Pancreas (tissue), 10 donors: ENCODE measurements at regions not wholly inside any gene's neighbourhood (a gene's known extent, or its start where the extent isn't known, plus 50 kb on each side); places are given as distances from the start of the nearest gene placed in this dataset.

Experiments used
- ATAC-seq, 4 donors: fragments of 200-7000 bp; cut with Tn5 transposase; one replicate each; pipeline versions ENCODE4 v1.8.0 to v1.9.1; 2020; ENCODE audit warnings: mild to moderate bottlenecking in 4 of 4, moderate library complexity in 4 of 4
- DNase-seq, 6 donors: peaks; one replicate each; pipeline ENCODE4 v3.0.0-alpha.2; 2020
- FAIRE-seq: peaks from 2 replicates; lab custom pipeline; 2012; peaks lifted over from hg19 to GRCh38; lab: Jason Lieb, UNC
- H3K27ac ChIP-seq, 4 donors: fragments of 200-600 bp; sonication (generic); 1 replicate in 3 of 4; 2 replicates in 1 of 4; pipeline versions ENCODE4 v1.5.0 to v1.8.0; 2020
- H3K27me3 ChIP-seq, 4 donors: fragments of 200-600 bp; one replicate each; pipeline ENCODE4 v1.8.0; 2021
- H3K36me3 ChIP-seq, 3 donors: fragments of 200-600 bp; sonication (generic) in 1 of 3; one replicate each; pipeline versions ENCODE4 v1.5.0 to v1.8.0; 2020 to 2021
- H3K4me1 ChIP-seq, 3 donors: fragments of 200-600 bp; one replicate each; pipeline ENCODE4 v1.8.0; 2021
- H3K4me3 ChIP-seq, 4 donors: fragments of 200-600 bp; sonication (generic) in 2 of 4; one replicate each; pipeline versions ENCODE4 v1.5.0 to v1.8.0; 2020 to 2021
- H3K9me3 ChIP-seq, 4 donors: fragments of 200-600 bp; one replicate each; pipeline ENCODE4 v1.8.0; 2021
- WGBS, 2 donors: extraction: QIAGEN DNeasy Blood & Tissue Kit; methylation state at CpG; one replicate each; pipeline ENCODE4 v1.1.7; 2013; 5-methylcytosine and 5-hydroxymethylcytosine counted together
- intact Hi-C, 3 donors: fragments of 100-400 bp; cut with DNase I; formaldehyde crosslinking; loops; one replicate each; pipeline versions ENCODE4 v1.11.1 to v1.14.2; 2022
- TF ChIP-seq, protein P1 (sequence below), 4 donors: fragments of 200-600 bp; sonication (generic) in 3 of 4; IDR thresholded peaks; one replicate each; pipeline versions ENCODE4 v1.5.0 to v1.8.0; 2021; ENCODE audit warnings: antibody characterized with exemption in 4 of 4
- donor health status: healthy with polysubstance abuse.
- donor health status: DM: no; HTN: no; CAD: no; lungs with moderate emphysema.
- donor health status: DM: no; HTN: no; CAD: no.
- donor health status: control.
- donor health status: control.
- donor health status: Bipolar disorder and iron deficiency.
- donor health status: DM: yes; HTN: yes; CAD: no.
- donor health status: DM: no; HTN: no; CAD: no.
- donor health status: DM: no; HTN: no; CAD: no.
- donor health status: DM: yes; HTN: yes; CAD: no.

DNA sequence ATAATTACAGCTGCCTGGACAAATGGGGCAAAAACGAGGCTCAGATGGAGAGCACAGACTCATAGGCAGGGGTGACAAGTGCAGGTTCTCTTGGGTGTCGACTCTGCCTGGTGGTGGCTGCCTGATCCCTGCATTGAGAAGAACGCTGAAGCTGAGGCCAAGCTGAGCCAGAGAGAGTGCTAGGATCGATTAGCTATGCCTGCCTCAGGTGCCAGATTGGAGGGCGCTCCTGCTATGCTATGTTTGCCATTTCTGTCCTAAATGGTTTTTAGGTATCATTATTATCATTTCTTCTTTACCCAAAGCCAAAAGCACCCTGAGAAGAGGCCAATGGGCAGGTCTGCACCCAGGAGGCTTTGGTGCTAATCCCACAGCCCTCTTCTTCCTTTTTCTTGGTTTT lies 53.9 kb upstream of the SLC6A11 start:
- Histone ChIP-seq H3K4me1 (no peaks in the 10 kb centered on the region), H3K27ac (no peak overlapping the region), H3K27me3 (no peaks in the 10 kb centered on the region), H3K4me3 (no peak overlapping the region), H3K9me3 (no peaks in the 10 kb centered on the region), H3K36me3 (no peaks in the 10 kb centered on the region)
- intact Hi-C loops, result loop anchor here in 2 of 3 donors (5.0 to 10.0 kb wide), 3 partner anchors 115 to 295 kb away; no protein-coding TSS in a partner anchor
- FAIRE-seq (no peak), DNase-seq (no peak), ATAC-seq (no peak)
- WGBS, 2 donors, result 20 to 33% methylated on average over 5 of the region's 5 CpGs
- TF ChIP-seq, protein P1, sequence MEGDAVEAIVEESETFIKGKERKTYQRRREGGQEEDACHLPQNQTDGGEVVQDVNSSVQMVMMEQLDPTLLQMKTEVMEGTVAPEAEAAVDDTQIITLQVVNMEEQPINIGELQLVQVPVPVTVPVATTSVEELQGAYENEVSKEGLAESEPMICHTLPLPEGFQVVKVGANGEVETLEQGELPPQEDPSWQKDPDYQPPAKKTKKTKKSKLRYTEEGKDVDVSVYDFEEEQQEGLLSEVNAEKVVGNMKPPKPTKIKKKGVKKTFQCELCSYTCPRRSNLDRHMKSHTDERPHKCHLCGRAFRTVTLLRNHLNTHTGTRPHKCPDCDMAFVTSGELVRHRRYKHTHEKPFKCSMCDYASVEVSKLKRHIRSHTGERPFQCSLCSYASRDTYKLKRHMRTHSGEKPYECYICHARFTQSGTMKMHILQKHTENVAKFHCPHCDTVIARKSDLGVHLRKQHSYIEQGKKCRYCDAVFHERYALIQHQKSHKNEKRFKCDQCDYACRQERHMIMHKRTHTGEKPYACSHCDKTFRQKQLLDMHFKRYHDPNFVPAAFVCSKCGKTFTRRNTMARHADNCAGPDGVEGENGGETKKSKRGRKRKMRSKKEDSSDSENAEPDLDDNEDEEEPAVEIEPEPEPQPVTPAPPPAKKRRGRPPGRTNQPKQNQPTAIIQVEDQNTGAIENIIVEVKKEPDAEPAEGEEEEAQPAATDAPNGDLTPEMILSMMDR (IDR thresholded peaks at IDR 0.05), result no peak

DNA sequence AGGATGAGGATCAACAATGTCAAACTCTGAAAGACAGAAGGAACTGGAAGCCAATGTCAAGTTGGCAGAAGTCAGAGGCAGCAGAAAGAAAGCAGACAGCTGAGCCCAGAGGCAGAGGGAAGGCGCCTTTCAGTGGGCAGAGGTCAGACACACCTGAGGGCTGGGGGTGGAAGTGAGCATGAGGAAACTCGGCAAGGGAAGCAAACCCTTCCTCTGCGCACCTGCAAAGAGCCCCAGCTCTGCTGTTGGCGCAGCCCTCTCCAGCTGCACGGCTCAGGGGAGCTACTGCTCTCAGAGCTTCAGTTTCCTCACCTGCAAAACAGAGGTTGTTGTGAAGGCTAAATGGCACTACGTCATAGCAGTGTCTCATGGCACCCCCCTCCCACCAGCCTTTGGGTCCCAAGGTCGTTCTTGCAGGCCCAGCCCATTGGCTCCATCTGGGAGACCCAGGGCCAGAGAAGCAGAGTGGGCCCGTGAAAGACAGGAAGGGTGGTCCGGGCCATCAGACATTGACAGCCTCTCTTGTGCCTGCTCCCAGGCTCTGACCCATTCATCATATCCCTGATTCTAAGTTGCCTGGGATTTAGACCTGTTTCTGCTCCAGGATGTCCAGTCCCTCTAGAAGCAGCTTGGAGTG lies 53.3 kb upstream of the SLC6A11 start:
- Histone ChIP-seq H3K27ac (no peak overlapping the region), H3K9me3 (no peaks in the 10 kb centered on the region), H3K27me3 (no peaks in the 10 kb centered on the region), H3K4me1 (no peaks in the 10 kb centered on the region), H3K4me3 (no peak overlapping the region), H3K36me3 (no peaks in the 10 kb centered on the region)
- TF ChIP-seq, protein P1 (IDR thresholded peaks at IDR 0.05), result no peak
- intact Hi-C loops, result loop anchor here in 2 of 3 donors (5.0 to 10.0 kb wide), 3 partner anchors 115 to 295 kb away; no protein-coding TSS in a partner anchor
- FAIRE-seq, result no peak
- 53 to 62% methylated on average over 9 of the region's 9 CpGs for WGBS, 2 donors
- ATAC-seq, result no peak
- no peak for DNase-seq

DNA sequence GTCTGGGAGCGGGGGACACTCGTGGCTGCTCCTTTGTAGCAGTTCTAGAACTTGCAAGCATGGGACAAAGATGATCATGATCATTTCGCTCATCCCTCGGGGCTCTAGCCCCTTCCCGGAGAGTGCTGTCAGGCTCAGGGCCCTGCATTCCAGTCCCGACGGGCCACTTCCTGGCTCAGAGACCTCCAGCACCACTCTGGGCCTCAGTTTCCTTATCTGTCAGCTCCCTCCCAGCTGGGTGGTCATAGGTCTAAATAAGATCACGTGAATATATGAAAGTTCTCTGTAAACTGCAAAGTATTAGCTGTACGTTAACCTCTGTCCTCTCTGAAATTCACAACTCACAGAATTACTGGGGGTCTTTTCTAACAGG lies 52.8 kb upstream of the SLC6A11 start:
- intact Hi-C loops, result loop anchor here in 2 of 3 donors (5.0 to 10.0 kb wide), 3 partner anchors 114 to 294 kb away; no protein-coding TSS in a partner anchor
- 65 to 72% methylated on average over 9 of the region's 9 CpGs for WGBS, 2 donors

DNA sequence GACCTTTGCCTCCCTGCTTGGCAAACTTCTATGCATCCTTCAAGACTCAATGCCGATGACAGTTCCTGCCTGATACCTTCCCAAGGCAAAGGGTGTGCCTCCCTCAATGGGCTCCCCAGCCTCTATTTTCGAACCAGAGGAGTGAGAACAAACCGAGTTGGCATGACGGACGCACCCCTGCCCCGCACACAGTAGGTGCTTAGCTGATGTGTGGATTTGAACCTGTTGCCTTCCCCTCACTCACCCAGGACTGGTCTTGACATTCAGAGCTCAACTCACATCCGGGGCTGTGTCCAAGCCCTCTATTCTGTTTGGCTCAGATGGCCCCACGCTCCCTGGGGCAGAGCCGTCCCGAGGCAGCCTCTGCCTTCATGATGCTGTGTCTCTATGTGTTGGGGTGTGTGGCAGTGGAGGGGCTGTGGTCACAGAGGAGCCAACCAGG lies 52.2 kb upstream of the SLC6A11 start:
- FAIRE-seq (no peak), ATAC-seq (no peak), DNase-seq (no peak)
- H3K4me3 ChIP-seq, result no peak overlapping the region
- WGBS, 2 donors, result 67 to 70% methylated on average over 10 of the region's 10 CpGs
- H3K9me3 ChIP-seq, result no peaks in the 10 kb centered on the region
- H3K4me1 ChIP-seq, result no peaks in the 10 kb centered on the region
- intact Hi-C loops, result loop anchor here in 2 of 3 donors (5.0 to 10.0 kb wide), 3 partner anchors 113 to 293 kb away; no protein-coding TSS in a partner anchor
- no peaks in the 10 kb centered on the region for H3K27me3 ChIP-seq
- TF ChIP-seq, protein P1 (IDR thresholded peaks at IDR 0.05), result no peak
- H3K27ac ChIP-seq, result no peak overlapping the region
- H3K36me3 ChIP-seq, result no peaks in the 10 kb centered on the region

More for the DNA sequence above, 52.8 kb upstream of the SLC6A11 start:
- Histone ChIP-seq H3K9me3 (no peaks in the 10 kb centered on the region), H3K4me1 (no peaks in the 10 kb centered on the region), H3K36me3 (no peaks in the 10 kb centered on the region), H3K27me3 (no peaks in the 10 kb centered on the region), H3K4me3 (no peak overlapping the region), H3K27ac (no peak overlapping the region)
- no peak for ATAC-seq
- no peak for DNase-seq
- FAIRE-seq, result no peak
- TF ChIP-seq, protein P1 (IDR thresholded peaks at IDR 0.05), result no peak
